Activated CD4-positive, CD25-positive, alpha-beta regulatory T cell treated with anti-CD3 and anti-CD28 coated beads, Interleukin-2, amount 50 U/mL, for 24 hours (primary cell): ENCODE measurements at regions not wholly inside any gene's neighbourhood (a gene's known extent, or its start where the extent isn't known, plus 50 kb on each side); places are given as distances from the start of the nearest gene placed in this dataset.

ENCODE experiments used
- ATAC-seq, 2 donors: fragments of 150-1000 bp; cut with Tn5 transposase; one replicate each; pipeline ENCODE4 v1.10.0; 2021; ENCODE audit warnings: mild to moderate bottlenecking in 1 of 2, moderate library complexity in 1 of 2

DNA sequence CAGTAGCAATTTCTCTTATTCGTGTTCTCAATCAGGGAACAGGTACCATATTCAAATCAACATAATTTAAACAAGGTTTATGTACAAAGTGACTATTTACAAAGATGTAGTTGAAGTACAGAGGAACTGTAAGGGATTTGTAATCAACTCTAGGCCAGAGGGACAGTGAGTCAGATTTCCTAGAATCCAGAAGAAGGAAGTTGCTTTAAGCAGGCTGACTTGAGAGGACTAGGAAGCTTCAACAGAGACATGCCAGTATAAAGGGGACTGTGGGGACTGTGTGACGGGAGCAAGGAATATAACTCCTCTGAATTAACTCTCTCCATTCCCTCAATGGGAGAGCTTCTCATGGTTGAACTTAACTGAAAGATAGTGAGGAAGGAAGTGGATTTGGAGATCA, 427.4 kb upstream of the JAG1 start:
- ATAC-seq: no peak

DNA sequence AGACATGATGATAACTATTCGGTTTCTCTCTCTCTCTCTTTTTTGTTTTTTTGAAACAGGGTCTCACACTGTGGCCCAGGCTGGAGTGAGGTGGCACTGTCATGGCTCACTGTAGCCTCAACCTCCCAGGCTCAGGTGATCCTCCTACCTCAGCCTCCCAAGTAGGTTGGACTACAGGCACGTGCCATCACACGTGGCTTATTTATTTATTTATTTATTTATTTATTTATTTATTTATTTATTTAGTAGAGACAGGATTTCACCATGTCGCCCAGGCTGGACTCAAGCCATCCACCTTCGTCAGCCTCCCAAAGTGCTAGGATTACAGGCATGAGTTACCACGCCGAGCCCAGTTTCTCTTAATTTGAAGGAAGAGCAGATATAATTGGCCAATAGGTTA, 427.9 kb upstream of the JAG1 start:
- no peak for ATAC-seq

DNA sequence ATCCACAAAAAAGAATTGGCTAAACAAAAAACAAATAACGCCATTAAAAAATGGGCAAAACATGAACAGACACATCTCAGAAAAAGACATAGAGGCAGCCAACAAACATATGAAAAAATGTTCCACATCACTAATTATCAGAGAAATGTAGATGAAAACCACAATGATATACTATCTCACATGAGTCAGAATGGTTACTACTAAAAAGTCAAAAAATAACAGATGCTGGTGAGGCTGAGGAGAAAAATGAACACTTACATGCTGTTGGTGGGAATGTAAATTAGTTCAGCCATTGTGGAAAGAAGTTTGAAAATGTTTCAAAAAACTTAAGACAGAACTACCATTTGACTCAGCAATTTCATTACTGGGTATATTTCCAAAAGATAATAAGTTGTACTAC, 430.1 kb upstream of the JAG1 start:
- no peak for ATAC-seq

DNA sequence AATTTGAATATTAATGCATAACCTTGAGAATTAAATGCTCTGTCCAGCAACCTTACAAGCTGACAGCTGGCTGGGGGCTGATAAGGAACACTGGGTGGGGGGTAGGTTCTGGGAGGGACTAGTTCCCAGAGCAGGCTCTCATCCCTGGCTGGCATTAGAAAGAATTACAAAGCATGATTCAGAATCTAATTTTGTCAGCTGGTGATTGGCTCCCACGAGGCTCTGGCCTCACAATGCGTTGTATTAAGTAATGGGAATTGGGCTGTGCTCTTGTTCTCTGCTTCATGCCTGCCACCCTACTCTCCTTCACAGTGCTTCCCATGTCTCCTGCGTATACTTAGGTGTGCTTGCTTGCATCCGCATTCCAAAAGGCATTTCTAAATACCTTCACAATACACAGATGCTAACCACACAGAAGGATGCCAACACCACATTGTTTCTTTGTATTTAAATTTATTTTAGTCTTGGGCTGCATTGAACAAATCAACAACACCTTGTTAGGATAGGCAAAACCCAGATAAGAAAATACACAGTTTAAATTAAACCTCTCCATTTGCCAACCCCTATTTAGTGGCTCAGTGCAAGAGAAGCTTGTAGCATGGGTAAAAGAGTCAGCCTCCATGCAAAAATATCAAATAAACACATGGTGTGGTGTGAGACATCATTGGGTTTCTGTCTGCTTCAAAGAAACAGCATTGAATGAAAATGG, 434.5 kb upstream of the JAG1 start:
- ATAC-seq: no peak

DNA sequence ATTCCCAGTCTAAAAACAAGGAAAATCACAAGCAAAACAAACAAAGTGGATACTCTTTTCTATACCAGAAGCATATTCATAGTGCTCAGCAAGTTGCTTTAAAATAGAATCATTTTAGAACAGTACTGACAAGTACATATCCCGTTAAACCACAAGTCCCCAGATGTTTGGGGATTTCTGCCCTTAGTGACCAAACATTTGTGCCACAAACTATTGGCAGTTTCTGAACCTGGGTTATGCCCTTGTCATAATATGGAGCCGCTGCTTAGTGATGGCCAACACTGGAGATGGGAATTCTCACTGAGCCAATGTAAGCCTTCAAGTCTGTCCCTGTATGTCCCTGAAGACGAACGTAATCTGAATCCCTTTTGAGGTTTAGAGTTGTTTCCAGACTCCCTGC, 436.7 kb upstream of the JAG1 start:
- ATAC-seq: no peak

DNA sequence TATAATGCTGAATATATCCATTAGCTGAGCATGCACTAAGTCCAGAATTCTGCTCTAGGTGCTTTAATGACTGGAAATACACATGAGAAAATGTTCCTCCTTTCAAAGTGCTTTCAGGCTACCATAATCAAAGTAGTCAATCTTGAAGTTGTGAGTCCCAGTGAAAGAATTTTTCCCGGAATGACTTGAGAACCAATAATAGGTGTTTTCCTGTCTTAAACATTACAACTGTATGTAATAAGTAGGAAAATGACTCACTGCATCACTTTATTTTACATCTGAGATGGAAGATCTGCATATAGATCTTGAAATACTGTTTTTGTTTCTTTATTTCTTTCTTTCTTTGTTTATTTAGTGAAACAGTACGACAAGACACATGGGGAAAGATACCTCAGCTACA, 437.4 kb upstream of the JAG1 start:
- ATAC-seq: no peak

DNA sequence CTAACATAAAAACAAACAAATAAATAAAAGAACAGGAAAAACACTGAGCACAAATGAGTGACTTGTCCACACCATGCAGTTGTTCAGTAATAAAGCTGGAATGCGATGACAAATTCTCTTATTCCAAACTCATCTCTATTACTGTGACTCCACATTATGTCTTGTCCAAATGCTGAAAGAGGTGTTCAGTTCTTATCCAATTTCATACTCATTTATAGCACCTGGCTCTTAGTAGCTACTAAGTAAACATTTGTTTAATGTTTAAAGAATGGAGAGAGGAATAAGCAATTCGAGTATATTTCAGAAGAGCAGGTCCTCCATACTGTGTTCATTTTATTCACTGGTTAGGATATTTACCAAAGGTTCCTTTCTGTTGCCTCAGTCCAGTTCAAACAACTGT, 439.0 kb upstream of the JAG1 start:
- ATAC-seq: no peak

DNA sequence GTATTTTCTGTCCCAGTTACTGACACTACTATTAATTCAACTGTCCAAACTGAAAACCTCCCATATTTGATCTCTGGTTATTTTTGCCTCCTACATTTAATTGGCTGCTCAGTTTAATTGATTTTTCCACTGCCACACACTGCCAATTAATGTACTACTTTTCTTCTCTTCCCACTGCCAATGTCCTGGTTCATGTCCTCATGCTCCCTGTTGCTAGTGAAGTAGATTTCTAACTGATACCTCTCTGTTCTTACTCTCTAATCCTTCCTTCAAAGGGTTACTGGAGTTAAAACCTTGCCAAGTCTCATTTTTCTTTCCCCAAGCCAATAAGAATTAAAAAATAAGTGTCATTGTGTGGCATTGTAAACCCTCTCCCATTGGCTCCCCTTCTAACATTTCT, 440.6 kb upstream of the JAG1 start:
- no peak for ATAC-seq

DNA sequence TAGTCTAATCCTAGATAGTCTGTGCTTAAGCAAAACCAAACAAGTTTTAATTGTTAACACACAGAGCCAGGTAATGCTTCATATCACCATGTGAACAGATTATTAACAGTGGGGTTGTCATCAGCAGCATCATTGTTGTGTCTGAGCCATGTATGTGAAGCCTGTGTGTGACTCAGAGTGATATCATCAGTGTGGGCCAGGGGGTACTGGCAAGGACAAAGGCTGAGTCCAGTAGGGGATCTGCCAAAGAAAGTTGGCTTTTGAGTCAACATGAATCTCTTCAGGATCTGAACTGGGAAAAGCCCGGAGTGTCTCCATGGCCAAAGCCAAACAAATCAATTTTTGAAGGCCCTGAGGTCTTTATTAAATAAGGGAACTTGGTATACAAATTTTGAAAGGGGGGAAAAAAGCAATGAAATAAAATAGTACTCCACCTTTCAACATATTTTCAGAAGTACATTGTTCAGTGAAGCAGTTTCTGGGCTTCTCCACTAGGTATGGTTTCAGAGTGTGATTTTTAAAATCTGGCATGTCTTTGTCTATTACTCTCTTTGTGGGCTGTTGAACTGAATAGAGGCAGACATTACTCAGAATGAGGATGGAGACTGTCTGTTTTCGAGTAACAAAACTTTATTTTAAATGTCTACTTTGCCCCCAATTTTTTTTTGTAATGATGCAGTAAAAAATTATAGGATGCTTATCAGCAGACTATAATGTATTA, 444.2 kb upstream of the JAG1 start:
- no peak for ATAC-seq

DNA sequence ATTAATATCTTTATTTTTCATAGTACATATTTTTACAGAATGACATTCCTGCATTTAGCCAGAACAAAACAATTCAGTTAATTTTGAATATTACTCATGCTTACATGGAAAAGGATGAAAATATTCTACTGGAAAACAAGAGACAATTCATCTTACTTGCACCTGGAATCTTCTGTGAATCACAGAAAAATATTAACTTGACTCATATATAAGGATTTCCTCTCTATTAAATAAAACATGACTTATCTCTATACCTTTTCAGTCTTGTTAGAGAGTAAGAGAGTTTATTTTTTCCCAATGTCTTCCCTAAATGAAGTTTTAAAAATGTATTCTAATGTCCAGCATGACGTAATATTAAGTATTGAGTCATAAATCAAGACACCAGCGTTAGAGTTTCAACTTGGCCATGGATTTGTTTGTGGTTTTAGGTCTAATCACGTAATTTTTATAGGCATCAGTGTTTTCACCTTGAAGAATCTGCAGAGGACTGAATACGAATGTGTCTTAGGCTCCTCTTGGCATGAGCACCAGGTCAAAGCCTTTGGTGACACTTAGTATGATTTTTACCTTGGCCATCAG, 445.1 kb upstream of the JAG1 start:
- no peak for ATAC-seq

DNA sequence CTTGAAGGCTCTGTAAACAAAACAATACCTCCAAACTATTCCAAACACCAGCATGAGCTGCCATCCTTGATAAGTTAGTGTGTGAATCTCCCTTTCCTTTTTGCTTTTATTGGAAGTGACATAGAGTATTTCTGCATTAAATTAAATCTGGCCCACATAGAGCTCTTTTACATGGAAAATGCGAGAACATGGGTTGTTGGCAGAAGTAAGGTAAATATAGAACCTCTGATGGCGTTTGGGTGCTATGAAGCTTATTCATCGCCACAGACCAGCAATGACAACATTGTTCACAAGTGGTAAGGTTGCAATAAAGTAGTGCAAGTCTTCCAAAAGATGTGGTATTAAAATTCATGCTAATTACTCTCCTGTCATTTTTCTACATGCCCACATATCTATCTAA, 445.8 kb upstream of the JAG1 start:
- ATAC-seq: no peak

DNA sequence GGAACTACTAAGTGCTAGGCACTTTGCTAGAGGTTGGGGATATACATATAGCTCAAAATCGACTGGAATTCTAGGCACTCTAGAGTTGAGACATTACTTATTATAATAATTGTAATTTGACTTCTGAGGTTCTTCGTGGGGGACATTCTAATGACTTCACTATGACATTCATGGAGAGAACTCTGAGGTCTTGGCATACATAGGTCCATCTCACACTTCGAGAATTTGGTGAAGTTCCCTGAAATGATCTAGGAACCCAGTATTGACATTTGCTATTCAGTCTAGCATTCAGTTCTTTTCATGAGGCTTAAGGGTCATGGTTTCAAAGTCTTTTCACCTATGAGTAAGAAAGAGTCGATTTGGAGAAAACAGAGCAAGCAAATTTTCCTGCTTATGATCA, 446.6 kb upstream of the JAG1 start:
- no peak for ATAC-seq

DNA sequence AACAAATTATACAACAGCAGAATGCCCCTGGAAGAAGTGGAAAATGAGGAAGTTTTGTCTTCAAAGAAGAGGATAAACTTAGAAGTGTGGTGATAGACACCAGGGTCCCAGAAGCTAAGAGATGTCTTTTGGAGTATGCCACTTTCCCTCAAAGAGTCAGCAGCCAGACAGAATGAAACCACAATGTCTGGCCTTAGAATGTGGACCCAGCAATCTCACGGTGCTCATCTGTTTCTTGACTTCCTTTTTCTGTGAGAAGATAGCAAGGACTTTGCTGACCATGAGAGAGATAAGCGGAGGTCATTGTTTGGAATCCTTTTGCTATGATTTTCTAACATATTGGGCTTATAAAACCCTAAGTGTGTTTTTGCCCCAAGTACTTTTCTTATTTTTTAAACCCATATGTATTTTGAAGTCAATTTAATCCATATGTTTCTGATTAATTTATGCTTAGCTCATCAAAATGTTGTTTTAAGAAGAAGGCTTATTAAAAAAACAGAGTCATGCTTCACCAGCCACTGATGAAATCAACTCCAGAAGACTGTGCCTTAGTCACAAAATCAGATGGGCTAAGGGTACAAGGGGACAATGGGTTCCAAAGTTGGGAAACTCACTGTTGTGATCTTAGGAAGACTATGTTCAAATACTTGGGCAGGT, 451.2 kb upstream of the JAG1 start:
- no peak for ATAC-seq

DNA sequence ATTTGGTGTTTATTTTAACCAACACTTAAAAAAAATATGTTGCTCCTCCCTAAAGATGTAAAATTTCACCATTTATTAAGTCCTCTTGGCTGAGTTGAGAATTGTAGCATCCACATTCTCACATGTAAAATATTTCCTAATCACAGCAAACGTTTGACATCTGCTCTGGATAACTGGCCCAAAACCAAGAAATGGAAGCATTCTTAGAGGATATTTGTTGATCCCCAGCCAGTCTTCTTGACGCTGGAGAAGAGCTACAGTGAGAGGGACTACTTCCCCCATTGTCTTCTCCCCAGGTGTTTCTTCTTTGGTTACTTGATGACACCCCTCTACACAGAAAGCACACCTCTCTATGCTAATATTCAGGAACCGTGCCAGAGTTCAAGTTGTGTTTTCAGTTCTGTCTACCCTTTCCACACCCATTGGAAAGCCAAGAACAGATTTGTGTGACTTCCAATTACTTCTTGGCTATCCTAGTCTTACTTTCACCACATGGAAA, 454.5 kb upstream of the JAG1 start:
- ATAC-seq: no peak

DNA sequence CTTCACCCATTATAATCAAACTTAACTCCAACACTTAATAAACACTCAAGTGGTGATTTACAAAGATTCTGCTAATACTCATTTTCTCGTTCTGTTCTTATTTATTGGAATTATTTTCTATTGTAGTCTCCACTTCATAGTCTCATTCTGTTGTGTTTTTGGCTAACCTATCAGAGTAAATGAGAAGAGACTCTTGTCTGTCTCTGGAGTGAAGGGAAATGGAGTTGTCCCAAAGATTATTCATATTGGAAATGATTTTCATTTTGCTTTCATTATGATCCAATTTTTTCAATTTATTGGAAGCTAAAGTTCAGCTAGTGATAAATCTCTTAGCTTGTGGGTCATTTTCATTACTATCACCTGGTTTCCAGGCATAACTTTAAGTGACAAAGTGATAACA, 454.9 kb upstream of the JAG1 start:
- ATAC-seq: no peak

DNA sequence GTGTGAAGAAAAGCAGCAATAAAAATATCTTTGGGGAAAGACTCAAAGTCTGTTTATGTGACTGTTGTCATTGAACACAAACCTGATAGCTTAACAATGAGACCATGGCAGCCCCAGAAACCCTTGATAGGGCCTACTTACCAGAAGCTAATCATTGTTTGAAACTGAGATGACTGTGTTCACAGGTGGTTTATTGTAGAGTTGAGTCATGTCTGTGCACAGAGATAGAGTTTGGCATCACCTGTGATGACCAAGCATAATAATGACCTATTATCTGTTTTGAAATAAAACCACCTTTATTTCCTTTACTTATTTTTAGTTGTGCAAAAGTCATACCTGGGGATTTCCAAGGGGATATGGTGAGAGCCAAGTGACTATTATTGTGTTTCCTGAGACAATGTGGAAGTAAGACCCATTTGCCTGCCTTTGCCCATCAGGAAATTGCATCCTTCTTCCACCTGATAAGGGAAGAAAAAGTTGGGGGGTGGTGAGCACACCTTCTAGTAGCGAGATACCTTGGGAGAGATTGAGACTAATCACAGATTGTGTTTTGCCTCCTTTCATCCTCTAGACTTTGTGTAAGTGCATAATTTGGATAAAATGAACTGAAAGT, 456.9 kb upstream of the JAG1 start:
- ATAC-seq: no peak

DNA sequence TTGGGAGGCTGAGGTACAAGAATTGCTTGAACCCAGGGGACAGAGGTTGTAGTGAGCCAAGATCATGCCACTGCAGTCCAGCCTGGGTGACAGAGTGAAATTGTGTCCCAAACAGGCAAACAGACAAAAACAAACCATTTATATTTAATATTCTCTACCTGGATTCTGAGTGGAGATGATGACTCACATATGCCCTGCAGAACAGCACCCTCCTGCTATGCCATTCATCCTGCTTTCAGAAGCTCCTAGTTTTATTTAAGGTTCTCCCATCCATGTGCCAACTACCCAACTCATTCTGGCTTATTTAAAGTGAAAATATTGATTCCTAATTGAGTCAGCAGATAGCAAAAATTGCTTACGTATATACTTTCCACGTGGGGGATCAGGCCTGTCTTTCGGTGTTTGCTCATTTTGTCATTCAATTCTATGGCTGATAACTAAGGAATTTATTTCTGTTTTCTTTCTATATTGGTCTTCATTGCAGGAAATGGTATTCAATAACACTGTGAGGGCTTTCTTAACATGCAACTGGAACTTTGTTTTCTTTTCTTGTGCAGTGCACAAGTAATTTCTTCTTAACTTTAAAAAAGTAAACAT, 459.1 kb upstream of the JAG1 start:
- ATAC-seq: no peak

DNA sequence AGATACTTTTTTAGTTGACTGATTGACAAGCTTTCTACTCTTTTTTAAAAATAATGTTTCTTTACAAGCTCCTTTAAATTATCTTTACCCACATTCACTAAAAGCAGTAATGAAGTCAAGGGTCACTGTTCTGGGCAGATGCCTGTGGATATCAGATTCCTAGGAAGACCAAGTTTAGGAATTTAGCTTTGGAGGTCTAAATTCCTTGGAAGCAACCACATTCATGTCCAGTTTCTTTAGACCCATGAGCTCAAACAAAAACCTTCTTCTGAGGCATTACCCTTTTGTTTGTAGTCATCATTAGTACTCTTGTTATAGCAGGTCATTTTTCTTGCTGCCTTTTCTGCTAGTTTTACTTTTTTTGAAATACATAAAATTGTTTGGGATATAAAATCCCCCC, 462.9 kb upstream of the JAG1 start:
- ATAC-seq: no peak

DNA sequence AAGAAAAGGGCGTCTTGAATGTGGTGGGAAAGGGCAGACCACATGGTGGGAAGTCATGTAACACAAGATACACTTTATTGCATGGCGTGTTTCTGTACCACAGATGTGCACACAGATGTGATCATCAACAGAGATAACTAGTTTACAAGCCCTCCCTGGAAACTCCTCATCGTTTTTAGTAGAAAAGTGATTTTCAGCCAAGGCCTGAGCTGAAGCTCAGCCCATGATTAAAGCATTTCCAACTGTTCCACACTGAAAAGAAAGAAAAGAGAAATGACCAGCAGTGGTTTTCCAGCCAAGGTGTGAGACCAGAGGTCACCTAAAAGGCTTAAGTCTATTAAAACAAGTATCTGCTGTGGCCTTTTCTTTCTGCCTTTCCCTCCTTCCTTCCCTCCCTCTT, 463.9 kb upstream of the JAG1 start:
- no peak for ATAC-seq

DNA sequence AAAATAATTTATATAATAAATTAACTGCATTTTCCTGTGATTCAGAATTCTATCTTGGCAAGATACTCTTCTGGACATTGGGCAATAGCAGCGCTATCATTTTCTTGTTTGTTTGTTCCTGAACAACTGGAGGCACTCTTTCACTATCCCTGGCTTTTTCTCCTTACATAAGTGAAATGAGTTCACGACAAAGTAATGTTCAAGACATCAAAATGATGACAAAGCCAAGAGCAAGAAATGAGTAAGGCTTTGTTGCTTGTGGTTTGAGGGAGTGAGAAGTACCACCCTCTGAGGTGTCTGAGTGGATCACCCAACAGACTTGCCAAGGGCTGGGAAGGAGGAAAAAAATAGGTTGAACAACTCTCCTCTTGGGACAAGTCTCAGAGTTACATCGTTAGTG, 466.6 kb upstream of the JAG1 start:
- ATAC-seq: no peak

DNA sequence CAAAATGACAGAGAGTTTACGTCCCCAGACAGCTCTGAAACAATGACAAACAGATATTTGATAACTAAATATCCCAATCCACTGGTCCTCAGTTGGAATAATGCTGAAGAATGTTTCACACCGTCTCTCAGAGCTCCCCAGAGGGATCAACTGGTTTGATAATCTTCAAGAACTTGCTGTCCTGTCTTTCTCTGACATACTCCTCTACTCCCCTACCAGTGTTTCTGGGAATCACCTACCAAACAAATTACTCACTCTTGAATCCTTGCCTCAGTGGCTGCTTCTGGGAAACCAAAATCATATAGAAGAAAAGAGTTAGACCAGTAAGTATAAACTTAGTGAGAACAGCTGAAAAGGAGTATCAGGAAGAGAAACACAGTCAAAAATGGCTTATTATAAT, 469.7 kb upstream of the JAG1 start:
- no peak for ATAC-seq

DNA sequence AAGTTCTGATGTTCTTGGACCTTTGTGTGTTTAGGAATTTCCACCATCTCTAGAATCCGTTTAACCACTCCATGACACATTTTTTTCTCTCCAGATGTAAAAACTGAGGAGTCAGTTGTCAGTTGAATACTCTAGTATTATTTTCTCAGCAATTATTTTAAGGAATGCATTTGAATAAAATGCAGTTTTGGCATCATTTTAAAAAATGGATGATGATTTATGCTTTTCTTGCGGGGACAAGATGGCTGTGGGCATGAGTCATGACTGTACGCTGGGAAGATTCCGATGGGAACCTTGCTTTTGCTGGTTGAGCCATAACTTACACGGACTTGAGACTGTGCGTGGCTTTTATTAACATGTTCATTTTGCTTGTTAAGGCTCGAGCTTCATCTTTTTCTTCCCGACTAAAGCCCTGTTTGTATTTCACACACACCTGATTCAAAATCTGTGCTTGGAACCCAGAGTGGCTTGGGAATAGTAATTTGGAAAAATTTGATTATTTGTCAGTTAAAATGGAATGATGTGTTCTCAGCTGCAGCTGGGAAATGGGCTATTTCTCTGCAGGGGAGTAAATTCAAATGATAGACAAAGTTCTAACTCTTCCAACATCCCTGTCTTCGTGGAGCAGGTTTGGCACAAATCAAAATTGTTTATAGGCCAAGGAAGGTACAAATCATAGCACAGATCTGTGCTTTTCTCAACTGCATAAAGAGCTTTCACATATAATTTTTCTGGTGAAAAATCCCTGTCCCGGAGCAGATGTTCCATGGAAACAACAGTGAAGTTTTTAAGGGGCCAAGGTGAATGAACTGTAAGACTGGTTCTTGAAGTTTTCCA, 470.5 kb upstream of the JAG1 start:
- no peak for ATAC-seq
